A549 (cell line): ENCODE measurements at regions not wholly inside any gene's neighbourhood (a gene's known extent, or its start where the extent isn't known, plus 50 kb on each side); places are given as distances from the start of the nearest gene placed in this dataset.
"Not testable (repeated sequence)": the region's sequence is repeated elsewhere in the genome, so short reads cannot be mapped to it uniquely, and the experiment has no call there.

Experiments
- ATAC-seq, 2 experiments: fragments of 200-7000 bp in 1 of 2; fragments of >200 bp in 1 of 2; cut with Nextera tagmentation in 1 of 2; cut with Tn5 transposase in 1 of 2; 3 replicates each; pipeline versions ENCODE4 v1.8.0 to v1.9.1; 2018 to 2020; ENCODE audit warnings: mild to moderate bottlenecking in 1 of 2, moderate library complexity in 1 of 2
- CTCF ChIA-PET: fragments of 300-600 bp; sonication (Branson Sonifier 250); formaldehyde crosslinking; extraction: SDS; loops from one replicate; lab custom pipeline; 2021; ENCODE audit warnings: antibody characterized with exemption, inconsistent platforms; lab: Yijun Ruan, JAX
- POLR2A ChIA-PET: fragments of 350-600 bp; formaldehyde crosslinking; extraction: SDS; loops from one replicate; lab custom pipeline; 2021; ENCODE audit warnings: antibody characterized with exemption, inconsistent platforms; lab: Yijun Ruan, JAX
- DNase-seq, 2 experiments: peaks; one replicate each; pipeline versions ENCODE4 v3.0.0 to v3.0.0-alpha.2; 2011 to 2016; ENCODE audit warnings: low read depth in 1 of 2, low spot score in 1 of 2
- FAIRE-seq: peaks from 2 replicates; lab custom pipeline; 2011; peaks lifted over from hg19 to GRCh38; lab: Jason Lieb, UNC
- H3K27ac ChIP-seq, 2 experiments: fragments of >200 bp; sonication (Bioruptor Twin); formaldehyde crosslinking; 3 replicates each; pipeline ENCODE4 v1.5.1; 2016 to 2017
- H3K4me1 ChIP-seq: fragments of >200 bp; sonication (Bioruptor Twin); formaldehyde crosslinking; 3 replicates; pipeline ENCODE4 v1.6.1; 2016
- H3K4me2 ChIP-seq: fragments of >200 bp; sonication (Bioruptor Twin); formaldehyde crosslinking; 3 replicates; pipeline ENCODE4 v1.6.1; 2016
- H3K4me3 ChIP-seq: fragments of >200 bp; sonication (Bioruptor Twin); formaldehyde crosslinking; 3 replicates; pipeline ENCODE4 v1.5.1; 2016
- H3K9me3 ChIP-seq: fragments of >200 bp; sonication (Bioruptor Twin); formaldehyde crosslinking; 3 replicates; pipeline ENCODE4 v1.6.1; 2016
- CBX2 ChIP-seq: fragments of 200-600 bp; sonication (generic); IDR thresholded peaks from 2 replicates; pipeline ENCODE4 v1.6.1; 2016; ENCODE audit warnings: low read depth, mild to moderate bottlenecking, borderline replicate concordance
- CBX8 ChIP-seq: fragments of 200-600 bp; sonication (generic); IDR thresholded peaks from 2 replicates; pipeline ENCODE4 v1.6.1; 2016
- CHD2 ChIP-seq: fragments of 150-350 bp; IDR thresholded peaks from 2 replicates; pipeline ENCODE4 v1.6.1; 2014; ENCODE audit warnings: low read length; ENCODE audit not compliant: partially characterized antibody
- EHMT2 ChIP-seq: fragments of 200-600 bp; sonication (generic); IDR thresholded peaks from 2 replicates; pipeline ENCODE4 v1.6.1; 2016; ENCODE audit warnings: antibody characterized with exemption, low read depth, mild to moderate bottlenecking, moderate library complexity
- EP300 ChIP-seq, 2 experiments: fragments of >200 bp; sonication (Bioruptor Twin); formaldehyde crosslinking; IDR thresholded peaks; 2 replicates in 1 of 2; 3 replicates in 1 of 2; pipeline ENCODE4 v1.6.1; 2016 to 2017
- FOSB ChIP-seq: fragments of 250-450 bp; sonication (Bioruptor Pico); IDR thresholded peaks from 2 replicates; pipeline ENCODE4 v1.5.0; 2020; ENCODE audit warnings: mild to moderate bottlenecking, moderate library complexity
- GATA3 ChIP-seq: IDR thresholded peaks from 2 replicates; pipeline ENCODE4 v1.6.1; 2012; ENCODE audit warnings: borderline replicate concordance
- HOXA7 ChIP-seq: fragments of 250-450 bp; sonication (Bioruptor Pico); IDR thresholded peaks from 2 replicates; pipeline ENCODE4 v1.5.0; 2020; ENCODE audit warnings: mild to moderate bottlenecking, moderate library complexity
- HOXB13 ChIP-seq: fragments of 250-450 bp; sonication (Bioruptor Pico); IDR thresholded peaks from 2 replicates; pipeline ENCODE4 v1.5.0; 2020; ENCODE audit warnings: low read depth, mild to moderate bottlenecking, moderate library complexity
- HOXB5 ChIP-seq: fragments of 250-450 bp; sonication (Bioruptor Pico); IDR thresholded peaks from 2 replicates; pipeline ENCODE4 v1.5.0; 2020; ENCODE audit warnings: mild to moderate bottlenecking, moderate library complexity
- JUNB ChIP-seq: fragments of >200 bp; sonication (Bioruptor Twin); formaldehyde crosslinking; IDR thresholded peaks from 2 replicates; pipeline ENCODE4 v1.6.1; 2016
- KDM1A ChIP-seq: fragments of 200-600 bp; sonication (generic); IDR thresholded peaks from 2 replicates; pipeline ENCODE4 v1.6.1; 2016; ENCODE audit warnings: low read depth, mild to moderate bottlenecking
- MAFK ChIP-seq: fragments of 450-650 bp; IDR thresholded peaks from 2 replicates; pipeline ENCODE4 v1.6.1; 2014; ENCODE audit not compliant: partially characterized antibody
- MAZ ChIP-seq: fragments of 150-350 bp; IDR thresholded peaks from 2 replicates; pipeline ENCODE4 v1.6.1; 2014; ENCODE audit warnings: antibody characterized with exemption, low read depth, low read length, borderline replicate concordance
- MYC ChIP-seq: IDR thresholded peaks from 2 replicates; pipeline ENCODE4 v1.6.1; 2012; ENCODE audit warnings: mild to moderate bottlenecking, inconsistent platforms, low read length, improper control_type of control experiment, borderline replicate concordance
- NFE2L2 ChIP-seq: fragments of 150-350 bp; conservative IDR thresholded peaks from 2 replicates; pipeline ENCODE4 v1.6.1; 2014; ENCODE audit warnings: low read length
- PHF8 ChIP-seq: fragments of 200-600 bp; sonication (generic); IDR thresholded peaks from 2 replicates; pipeline ENCODE4 v1.6.1; 2016; ENCODE audit warnings: low read depth, mild to moderate bottlenecking, antibody characterized with exemption, moderate library complexity, borderline replicate concordance
- POLR2A ChIP-seq: IDR thresholded peaks from 2 replicates; pipeline ENCODE4 v1.6.1; 2012; ENCODE audit warnings: mild to moderate bottlenecking, low read length
- RCOR1 ChIP-seq: fragments of 150-350 bp; IDR thresholded peaks from 2 replicates; pipeline ENCODE4 v1.6.1; 2014; ENCODE audit warnings: antibody characterized with exemption, low read length, low read depth
- RNF2 ChIP-seq: fragments of 200-600 bp; sonication (generic); IDR thresholded peaks from 2 replicates; pipeline ENCODE4 v1.6.1; 2016; ENCODE audit warnings: low read depth, mild to moderate bottlenecking, antibody characterized with exemption, moderate library complexity, borderline replicate concordance
- TFCP2L1 ChIP-seq: fragments of 250-450 bp; sonication (Bioruptor Pico); IDR thresholded peaks from 2 replicates; pipeline ENCODE4 v1.5.0; 2021; ENCODE audit warnings: mild to moderate bottlenecking
- TP53 ChIP-seq: fragments of 250-450 bp; sonication (Bioruptor Pico); IDR thresholded peaks from 2 replicates; pipeline ENCODE4 v1.5.0; 2021; ENCODE audit warnings: mild to moderate bottlenecking, moderate library complexity
- WGBS: methylation state at CpG from one replicate; pipeline ENCODE4 v1.1.6; 2017; ENCODE audit errors: missing lambda C conversion rate; 5-methylcytosine and 5-hydroxymethylcytosine counted together
- TF ChIP-seq, protein P1 (sequence below): fragments of >200 bp; sonication (Bioruptor Twin); formaldehyde crosslinking; IDR thresholded peaks from 2 replicates; pipeline ENCODE4 v1.6.1; 2016
- TF ChIP-seq, protein P2 (sequence below): IDR thresholded peaks from 2 replicates; pipeline ENCODE4 v1.6.1; 2012
- TF ChIP-seq, protein P3 (sequence below): fragments of 150-350 bp; IDR thresholded peaks from 2 replicates; pipeline ENCODE4 v1.6.1; 2014; ENCODE audit warnings: low read depth, mild to moderate bottlenecking, low read length

DNA sequence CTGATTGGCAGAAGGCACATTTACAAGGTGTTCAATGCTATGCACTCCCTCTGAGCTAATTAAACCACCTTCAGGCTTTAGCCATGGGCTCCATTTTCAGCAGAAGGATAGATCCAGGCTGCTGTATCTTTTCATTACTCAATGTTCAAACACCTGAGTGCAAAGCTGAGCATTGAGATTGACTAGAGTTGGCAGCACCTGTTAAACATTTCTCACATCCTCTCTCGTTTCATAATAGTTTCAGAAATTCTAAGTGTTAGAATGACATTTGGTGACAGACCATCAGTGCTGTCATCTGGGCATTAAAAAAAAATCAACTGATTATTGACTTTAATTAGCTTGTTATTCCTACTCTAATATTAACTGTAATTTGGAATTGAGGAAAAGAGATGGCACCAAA, 187.1 kb upstream of the SEMA3E start (continued):
- TF ChIP-seq HOXA7 (CRISPR knock-in tag) (no peak), CBX2 (no peak), MAFK (no peak), TFCP2L1 (CRISPR knock-in tag) (no peak), NFE2L2 (no peak)
- TF ChIP-seq, protein P1, sequence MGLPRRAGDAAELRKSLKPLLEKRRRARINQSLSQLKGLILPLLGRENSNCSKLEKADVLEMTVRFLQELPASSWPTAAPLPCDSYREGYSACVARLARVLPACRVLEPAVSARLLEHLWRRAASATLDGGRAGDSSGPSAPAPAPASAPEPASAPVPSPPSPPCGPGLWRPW, result no peak

DNA sequence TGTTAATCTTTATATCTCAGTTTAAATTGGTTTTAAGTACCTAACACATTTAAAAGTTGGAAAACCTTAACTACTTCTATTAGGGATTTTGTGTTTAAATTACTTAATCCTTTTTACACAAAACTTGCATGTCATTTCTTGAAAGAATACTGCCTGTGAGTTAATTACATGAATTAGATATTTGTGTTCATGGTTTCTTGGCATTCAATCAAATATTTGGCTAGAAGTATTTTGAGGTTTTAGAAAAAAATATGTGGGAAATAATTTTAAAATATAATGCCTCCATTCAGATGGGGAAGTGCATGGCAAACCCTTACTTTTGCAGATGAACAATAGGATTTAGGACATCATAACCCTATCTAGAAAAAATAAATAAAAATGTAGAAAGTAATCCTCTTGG, 186.5 kb upstream of the SEMA3E start:
- Histone ChIP-seq H3K4me3 (no peak overlapping the region), H3K9me3 (no peaks in the 10 kb centered on the region), H3K4me1 (no peaks in the 10 kb centered on the region), H3K4me2 (no peak overlapping the region), H3K27ac (no peak overlapping the region)
- POLR2A ChIA-PET, result no interaction called here
- TF ChIP-seq JUNB (no peak), HOXB5 (no peak), RNF2 (no peak)
- TF ChIP-seq, protein P2, sequence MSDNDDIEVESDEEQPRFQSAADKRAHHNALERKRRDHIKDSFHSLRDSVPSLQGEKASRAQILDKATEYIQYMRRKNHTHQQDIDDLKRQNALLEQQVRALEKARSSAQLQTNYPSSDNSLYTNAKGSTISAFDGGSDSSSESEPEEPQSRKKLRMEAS, result no peak
- DNase-seq (no peak), FAIRE-seq (no peak), ATAC-seq (no peak)
- CTCF ChIA-PET, result no interaction called here

DNA sequence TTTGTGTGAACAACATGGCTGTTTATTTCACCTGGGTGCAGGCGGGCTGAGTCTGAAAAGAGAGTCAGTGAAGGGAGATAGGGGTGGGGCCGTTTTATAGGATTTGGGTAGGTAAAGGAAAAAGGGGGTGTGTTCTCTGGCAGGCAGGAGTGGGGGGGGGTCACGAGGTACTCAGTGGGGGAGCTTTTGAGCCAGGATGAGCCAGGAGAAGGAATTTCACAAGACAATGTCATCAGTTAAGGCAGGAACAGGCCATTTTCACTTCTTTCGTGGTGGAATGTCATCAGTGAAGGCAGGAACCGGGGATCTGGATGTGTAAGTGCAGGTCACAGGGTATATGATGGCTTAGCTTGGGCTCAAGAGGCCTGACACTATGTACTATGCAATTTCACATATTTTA, 184.8 kb upstream of the SEMA3E start:
- H3K27ac ChIP-seq, H3K4me1 ChIP-seq, FAIRE-seq, ATAC-seq, H3K4me2 ChIP-seq, POLR2A ChIA-PET, H3K4me3 ChIP-seq, DNase-seq, H3K9me3 ChIP-seq: not testable (repeated sequence)
- CTCF ChIA-PET, result interaction anchor here (0.5 kb wide), 1 partner anchor 1644 kb away, joined by 3 read pairs; no protein-coding TSS in a partner anchor
- WGBS, result 52% methylated on average over 5 of the region's 5 CpGs

DNA sequence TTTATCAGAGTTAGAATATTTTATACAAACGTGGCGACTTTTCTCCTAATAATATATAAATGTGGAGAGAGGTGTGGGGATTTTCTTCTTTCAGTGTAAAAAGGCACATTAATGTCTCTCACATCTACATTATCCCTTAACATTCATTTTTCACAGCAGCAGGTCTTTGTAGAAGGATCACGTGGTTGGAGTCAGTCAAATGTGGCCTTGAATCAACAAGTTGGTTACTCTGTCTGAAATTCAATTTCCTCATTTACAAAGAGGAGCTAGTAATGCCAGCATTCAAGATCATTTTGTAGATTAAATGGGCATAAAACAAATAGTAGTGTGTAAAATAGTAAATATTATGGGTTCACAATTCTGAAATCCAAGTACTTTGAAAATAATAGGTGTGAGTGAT, 183.1 kb upstream of the SEMA3E start:
- Histone ChIP-seq H3K4me3 (no peak overlapping the region), H3K4me2 (no peak overlapping the region)
- no peak for DNase-seq
- 52% methylated on average over 3 of the region's 3 CpGs for WGBS
- no peak for TF ChIP-seq HOXB13 (CRISPR knock-in tag)
- TF ChIP-seq MAZ, result no peak
- TF ChIP-seq MYC, result no peak
- no peak for TF ChIP-seq PHF8
- no peak for TF ChIP-seq HOXA7 (CRISPR knock-in tag)
- TF ChIP-seq CBX8, result no peak
- no peak for TF ChIP-seq POLR2A
- TF ChIP-seq TP53 (CRISPR knock-in tag), result no peak
- no peak for TF ChIP-seq CHD2
- no peak for TF ChIP-seq GATA3
- TF ChIP-seq FOSB (CRISPR knock-in tag), result no peak
- TF ChIP-seq EHMT2, result no peak
- no peak for TF ChIP-seq RCOR1
- no peak for TF ChIP-seq KDM1A
- TF ChIP-seq, protein P3, sequence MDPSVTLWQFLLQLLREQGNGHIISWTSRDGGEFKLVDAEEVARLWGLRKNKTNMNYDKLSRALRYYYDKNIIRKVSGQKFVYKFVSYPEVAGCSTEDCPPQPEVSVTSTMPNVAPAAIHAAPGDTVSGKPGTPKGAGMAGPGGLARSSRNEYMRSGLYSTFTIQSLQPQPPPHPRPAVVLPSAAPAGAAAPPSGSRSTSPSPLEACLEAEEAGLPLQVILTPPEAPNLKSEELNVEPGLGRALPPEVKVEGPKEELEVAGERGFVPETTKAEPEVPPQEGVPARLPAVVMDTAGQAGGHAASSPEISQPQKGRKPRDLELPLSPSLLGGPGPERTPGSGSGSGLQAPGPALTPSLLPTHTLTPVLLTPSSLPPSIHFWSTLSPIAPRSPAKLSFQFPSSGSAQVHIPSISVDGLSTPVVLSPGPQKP, result no peak
- no peak for TF ChIP-seq RNF2
- no peak for TF ChIP-seq EP300 (IDR thresholded peaks at IDR 0.05)
- TF ChIP-seq NFE2L2, result no peak
- TF ChIP-seq, all 56 proteins: peak for 0
- Histone ChIP-seq H3K4me1 (no peaks in the 10 kb centered on the region), H3K27ac (no peak overlapping the region), H3K9me3 (no peaks in the 10 kb centered on the region)
- CTCF ChIA-PET, result interaction anchor here (1.4 kb wide), 1 partner anchor 11 kb away, joined by 3 read pairs; no protein-coding TSS in a partner anchor
- no peak for ATAC-seq
- POLR2A ChIA-PET, result no interaction called here
- FAIRE-seq, result no peak
